ENCODE measurements at regions not wholly inside any gene's neighbourhood (a gene's known extent, or its start where the extent isn't known, plus 50 kb on each side); places are given as distances from the start of the nearest gene placed in this dataset.

DNA sequence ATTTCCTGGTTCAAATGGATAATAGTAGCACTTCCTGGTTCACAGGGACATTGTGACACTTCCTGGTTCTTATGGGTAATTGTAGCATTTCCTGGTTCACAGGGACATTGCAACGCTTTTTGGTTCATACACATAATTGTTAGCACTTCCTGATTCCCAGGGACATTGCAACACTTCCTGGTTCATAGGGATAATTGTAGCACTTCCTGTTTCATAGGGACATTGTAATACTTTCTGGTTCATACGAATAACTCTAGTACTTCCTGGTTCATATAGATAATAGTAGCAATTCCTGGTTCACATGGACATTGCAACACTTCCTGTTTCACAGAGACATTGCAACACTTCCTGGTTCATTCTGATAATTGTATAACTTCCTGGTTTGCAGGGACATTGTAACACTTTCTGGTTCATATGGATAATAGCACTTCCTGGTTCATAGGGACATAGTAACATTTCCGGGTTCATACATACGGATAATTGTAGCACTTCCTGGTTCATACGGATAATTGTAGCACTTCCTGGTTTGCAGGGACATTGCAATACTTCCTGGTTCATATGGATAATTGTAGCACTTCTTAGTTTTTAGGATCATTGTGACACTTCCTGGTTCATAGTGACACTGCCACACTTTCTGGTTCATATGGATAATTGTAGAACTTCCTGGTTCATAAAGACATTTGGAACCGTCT is 61.6 kb upstream of the CD99 start:
- TF ChIP-seq POLR2A (IDR thresholded peaks at IDR 0.05) (no peak), EP300 (IDR thresholded peaks at IDR 0.05) (no peak)
- TF ChIP-seq, protein P1, sequence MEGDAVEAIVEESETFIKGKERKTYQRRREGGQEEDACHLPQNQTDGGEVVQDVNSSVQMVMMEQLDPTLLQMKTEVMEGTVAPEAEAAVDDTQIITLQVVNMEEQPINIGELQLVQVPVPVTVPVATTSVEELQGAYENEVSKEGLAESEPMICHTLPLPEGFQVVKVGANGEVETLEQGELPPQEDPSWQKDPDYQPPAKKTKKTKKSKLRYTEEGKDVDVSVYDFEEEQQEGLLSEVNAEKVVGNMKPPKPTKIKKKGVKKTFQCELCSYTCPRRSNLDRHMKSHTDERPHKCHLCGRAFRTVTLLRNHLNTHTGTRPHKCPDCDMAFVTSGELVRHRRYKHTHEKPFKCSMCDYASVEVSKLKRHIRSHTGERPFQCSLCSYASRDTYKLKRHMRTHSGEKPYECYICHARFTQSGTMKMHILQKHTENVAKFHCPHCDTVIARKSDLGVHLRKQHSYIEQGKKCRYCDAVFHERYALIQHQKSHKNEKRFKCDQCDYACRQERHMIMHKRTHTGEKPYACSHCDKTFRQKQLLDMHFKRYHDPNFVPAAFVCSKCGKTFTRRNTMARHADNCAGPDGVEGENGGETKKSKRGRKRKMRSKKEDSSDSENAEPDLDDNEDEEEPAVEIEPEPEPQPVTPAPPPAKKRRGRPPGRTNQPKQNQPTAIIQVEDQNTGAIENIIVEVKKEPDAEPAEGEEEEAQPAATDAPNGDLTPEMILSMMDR (IDR thresholded peaks at IDR 0.05): no peak
